ENCODE measurements at regions not wholly inside any gene's neighbourhood (a gene's known extent, or its start where the extent isn't known, plus 50 kb on each side); places are given as distances from the start of the nearest gene placed in this dataset.

GRCh38 chr20:58138395-58138794, 90.1 kb downstream of the ANKRD60 start:
- no peak for DNase-seq

- DNase-seq = no peak
Observed at GRCh38 chr20:58137651-58138265, 90.7 kb downstream of the ANKRD60 start.

- DNase-seq = no peak
Observed at GRCh38 chr20:58137236-58137635, 91.2 kb downstream of the ANKRD60 start.

GRCh38 chr20:58136149-58136484, 92.3 kb downstream of the ANKRD60 start:
- no peak for DNase-seq

GRCh38 chr20:58135441-58136148, 92.9 kb downstream of the ANKRD60 start:
- peak; percentile 52 for DNase-seq

- DNase-seq = no peak
Observed at GRCh38 chr20:58133020-58133808, 95.2 kb downstream of the ANKRD60 start.

- DNase-seq = no peak
Observed at GRCh38 chr20:58131551-58132142, 96.8 kb downstream of the ANKRD60 start.

GRCh38 chr20:58131151-58131550, 97.3 kb downstream of the ANKRD60 start:
- no peak for DNase-seq

GRCh38 chr20:58130581-58130980, 97.9 kb downstream of the ANKRD60 start:
- DNase-seq = no peak

- DNase-seq = no peak
Observed at GRCh38 chr20:58130156-58130555, 98.3 kb downstream of the ANKRD60 start.

GRCh38 chr20:58129721-58130151, 98.7 kb downstream of the ANKRD60 start:
- no peak for DNase-seq

GRCh38 chr20:58128635-58129625, 99.5 kb downstream of the ANKRD60 start:
- no peak for DNase-seq

- peak; percentile 54 for DNase-seq
Observed at GRCh38 chr20:58127701-58128111, 100.7 kb downstream of the ANKRD60 start.

GRCh38 chr20:58125726-58126125, 102.7 kb downstream of the ANKRD60 start:
- no peak for DNase-seq

GRCh38 chr20:58117944-58118343, 110.5 kb downstream of the ANKRD60 start:
- no peak for DNase-seq

- DNase-seq = no peak
Observed at GRCh38 chr20:58116505-58116904, 111.9 kb downstream of the ANKRD60 start.

- no peak for DNase-seq
Observed at GRCh38 chr20:58113716-58114115, 114.7 kb downstream of the ANKRD60 start.

GRCh38 chr20:58112017-58112781, 116.3 kb downstream of the ANKRD60 start:
- no peak for DNase-seq

- no peak for DNase-seq
Observed at GRCh38 chr20:58111310-58112016, 117.0 kb downstream of the ANKRD60 start.

- DNase-seq = no peak
Observed at GRCh38 chr20:58109918-58110635, 118.4 kb downstream of the ANKRD60 start.
